G401 (cell line): ENCODE measurements at regions not wholly inside any gene's neighbourhood (a gene's known extent, or its start where the extent isn't known, plus 50 kb on each side); places are given as distances from the start of the nearest gene placed in this dataset.

Source experiments
- DNase-seq: peaks from one replicate; pipeline ENCODE4 v3.0.0-alpha.2; 2015; ENCODE audit warnings: low spot score
- in situ Hi-C: cut with HindIII; loops from 2 replicates; pipeline ENCODE4 v1.10.0; 2016; ENCODE audit warnings: low sequenced_read_pairs, mixed read lengths

GRCh38 chr5:155366096-155366495 lies 352.5 kb downstream of the KIF4B start:
- in situ Hi-C loops = no loop called here
- no peak for DNase-seq

- DNase-seq = no peak
- in situ Hi-C loops = no loop called here
Observed at GRCh38 chr5:155367841-155368240, 354.3 kb downstream of the KIF4B start.

DNA sequence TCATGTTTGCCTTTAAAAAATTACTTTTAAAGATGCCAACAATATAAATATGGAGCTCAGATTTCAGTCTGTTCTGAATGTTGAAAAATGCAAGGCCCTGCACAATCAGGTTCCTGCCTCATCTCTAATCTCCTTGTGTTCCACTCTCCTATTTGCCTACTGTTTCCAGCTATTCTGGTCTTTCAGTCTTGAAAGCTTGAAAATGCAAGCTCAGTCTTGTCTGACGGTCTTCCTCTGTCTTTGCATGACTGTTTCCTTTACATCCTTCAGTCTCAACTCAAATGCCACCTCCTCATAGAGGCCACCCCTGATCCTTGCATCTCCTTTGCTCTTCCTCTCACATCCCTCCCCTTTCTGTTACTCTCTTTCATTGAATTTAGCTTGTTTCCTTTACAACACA lies 354.9 kb downstream of the KIF4B start:
- no peak for DNase-seq
- in situ Hi-C loops = no loop called here

DNA sequence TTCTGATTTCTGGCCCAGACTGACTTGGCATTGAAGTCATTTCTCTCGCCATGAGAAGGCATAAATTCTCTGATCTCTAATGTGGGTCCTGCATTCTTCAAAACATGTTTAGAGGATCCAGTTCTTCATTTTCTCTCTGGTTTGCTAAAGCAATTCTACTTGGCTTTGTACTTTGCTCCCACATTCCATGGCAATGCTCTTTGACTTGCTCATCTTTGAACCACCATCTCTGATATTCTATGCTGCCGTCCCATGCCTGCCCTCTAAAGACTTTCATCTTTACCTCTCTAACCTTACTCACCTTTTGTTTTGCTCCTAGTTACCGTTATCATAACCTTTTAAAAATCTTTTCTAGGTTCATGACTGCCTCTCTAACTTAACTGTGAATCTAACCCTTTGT lies 366.9 kb downstream of the KIF4B start:
- no peak for DNase-seq
- in situ Hi-C loops = no loop called here

DNA sequence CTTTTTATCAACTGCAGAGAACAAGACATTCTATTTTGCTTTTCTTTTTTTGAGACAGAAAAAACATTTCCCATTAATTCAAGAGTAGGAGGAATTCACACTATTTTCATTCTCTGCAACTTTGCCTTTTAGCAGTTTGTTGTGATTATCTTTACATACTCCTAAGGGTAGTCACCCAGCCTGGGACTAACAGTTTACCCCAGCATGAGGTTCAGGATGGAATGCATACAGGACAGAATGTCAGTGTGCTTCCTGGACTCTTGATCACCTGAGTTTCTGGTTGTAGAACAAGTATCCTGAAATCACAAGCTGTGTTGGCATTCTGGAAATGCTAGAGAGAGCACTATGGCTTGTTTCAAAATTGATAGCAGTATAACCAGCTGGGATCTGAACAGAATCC lies 368.1 kb downstream of the KIF4B start:
- DNase-seq = no peak
- in situ Hi-C loops = no loop called here

- in situ Hi-C loops = no loop called here
Observed at GRCh38 chr5:155389498-155389897, 375.9 kb downstream of the KIF4B start.

GRCh38 chr5:155394727-155395126 lies 381.2 kb downstream of the KIF4B start:
- DNase-seq = no peak
- in situ Hi-C loops = no loop called here

More at GRCh38 chr5:155389498-155389897, 375.9 kb downstream of the KIF4B start:
- no peak for DNase-seq

DNA sequence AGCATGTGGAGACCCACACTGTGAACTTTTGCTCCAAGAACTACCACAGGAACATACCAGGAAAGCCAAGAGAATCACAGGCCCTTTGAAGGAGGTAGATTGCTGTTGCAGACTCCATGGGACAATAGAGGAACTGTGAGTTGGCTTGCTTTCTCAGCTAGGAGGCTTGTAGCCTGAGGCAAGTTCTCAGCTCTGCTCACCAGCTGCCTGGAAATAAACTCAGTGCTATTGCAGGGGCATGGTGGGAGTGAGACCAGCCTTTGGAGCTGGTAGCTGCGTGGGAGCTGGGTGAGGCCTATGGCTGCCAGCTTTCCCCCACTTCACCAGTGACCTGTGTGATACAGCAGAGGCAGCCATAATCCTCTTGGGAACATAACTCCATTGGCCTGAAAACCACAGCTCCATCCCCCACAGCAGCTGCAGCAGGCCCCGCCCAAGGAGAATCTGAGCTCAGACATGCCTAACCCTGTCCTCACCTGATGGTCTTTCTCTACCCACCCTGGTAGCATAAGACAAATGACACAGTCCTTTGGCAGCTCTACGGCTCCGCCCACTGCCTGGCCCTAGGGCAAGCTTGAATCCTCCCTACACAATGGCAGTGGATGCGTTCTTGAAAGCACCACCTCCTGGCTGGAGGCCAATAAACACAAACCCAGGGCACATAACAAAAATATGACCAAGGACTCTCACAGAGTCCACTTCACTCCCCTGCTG lies 389.5 kb downstream of the KIF4B start:
- no peak for DNase-seq
- in situ Hi-C loops = no loop called here

- in situ Hi-C loops = no loop called here
- no peak for DNase-seq
Observed at GRCh38 chr5:155406815-155407214, 393.3 kb downstream of the KIF4B start.

- in situ Hi-C loops = no loop called here
- DNase-seq = no peak
Observed at GRCh38 chr5:155408465-155408864, 394.9 kb downstream of the KIF4B start.

DNA sequence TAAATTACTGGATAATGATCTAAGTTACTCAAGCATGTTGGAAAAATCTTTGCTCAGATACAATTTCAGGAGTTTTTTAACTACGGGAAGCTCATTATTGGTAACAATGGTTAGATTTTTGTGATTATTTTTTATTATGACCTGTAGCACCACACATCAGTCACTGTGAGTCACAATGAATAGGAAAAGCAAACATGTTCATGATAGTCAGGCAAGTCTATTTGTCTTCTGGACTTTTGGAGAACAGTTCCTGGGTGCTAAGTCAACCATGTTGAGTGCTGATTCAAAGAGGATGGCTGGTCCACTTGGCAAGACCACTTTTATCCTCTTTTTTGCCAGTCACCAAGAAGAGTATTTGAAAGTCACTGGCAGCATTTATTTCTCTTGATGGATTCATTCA lies 403.2 kb downstream of the KIF4B start:
- DNase-seq = no peak
- in situ Hi-C loops = no loop called here

DNA sequence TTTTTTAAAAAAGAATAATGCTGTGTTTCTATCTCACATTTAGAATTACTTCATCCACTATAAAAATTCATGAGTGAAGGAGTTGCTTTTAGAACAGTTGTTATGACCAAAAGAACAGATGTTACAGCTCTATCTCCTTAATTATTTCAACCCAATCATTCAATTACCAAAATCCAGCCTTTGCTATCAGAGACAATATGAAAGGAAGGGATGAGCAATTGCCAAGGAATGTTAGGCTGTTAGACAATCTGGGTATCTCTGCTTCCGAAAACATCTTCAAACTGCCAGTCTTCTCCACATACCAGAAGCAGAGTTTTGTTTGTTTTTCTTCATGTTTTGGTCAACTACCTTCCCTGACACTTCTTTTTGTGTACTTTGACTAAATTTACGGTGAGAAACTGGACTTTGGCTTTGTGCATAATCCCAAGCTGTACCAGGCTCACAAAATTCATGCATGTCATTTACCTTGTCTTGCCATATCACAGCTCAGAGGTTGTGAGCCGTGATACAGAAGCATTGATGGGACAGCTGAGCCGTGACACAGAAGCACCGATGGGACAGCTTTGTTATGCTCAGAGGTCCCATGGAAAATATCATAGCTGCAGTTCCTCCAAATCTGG lies 405.5 kb downstream of the KIF4B start:
- no peak for DNase-seq
- in situ Hi-C loops = no loop called here

DNA sequence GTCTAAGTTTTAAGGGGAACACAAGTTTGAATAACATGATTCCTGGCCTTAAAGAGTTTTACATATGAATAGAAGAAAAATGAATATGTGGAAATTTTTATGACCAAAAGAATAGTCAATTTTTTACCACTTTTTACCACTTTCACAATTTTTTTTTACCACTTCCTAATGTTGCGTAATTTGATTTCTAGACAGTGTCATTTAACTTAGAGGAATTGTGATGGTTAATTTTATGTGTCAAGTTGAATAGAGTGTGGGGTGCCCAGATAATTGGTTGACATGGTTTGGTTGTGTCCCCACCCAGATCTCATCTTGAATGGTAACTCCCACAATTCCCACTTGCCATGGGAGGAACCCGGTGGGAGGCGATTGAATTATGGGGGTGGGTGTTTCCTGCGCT lies 416.6 kb downstream of the KIF4B start:
- in situ Hi-C loops = no loop called here
- no peak for DNase-seq

GRCh38 chr5:155434267-155434666 lies 420.7 kb downstream of the KIF4B start:
- DNase-seq = no peak
- in situ Hi-C loops = no loop called here

DNA sequence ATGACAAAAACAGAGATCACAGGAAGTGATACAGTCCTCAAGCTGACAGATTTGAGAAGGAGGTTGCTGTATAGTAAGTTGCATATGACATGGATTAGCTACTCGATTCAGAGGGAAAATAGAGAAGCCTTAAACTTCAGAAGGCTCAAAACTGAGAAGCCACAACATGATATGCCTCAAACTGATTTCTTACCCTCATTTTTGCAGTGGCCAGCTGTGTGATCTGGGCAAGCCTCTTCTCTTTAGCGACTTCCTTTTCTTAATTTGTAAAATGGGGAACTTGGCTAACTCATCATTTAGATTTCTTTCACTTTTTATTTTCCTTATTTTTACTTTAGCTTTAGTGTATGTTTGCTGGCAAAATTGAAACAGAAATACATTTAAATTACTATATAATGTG lies 421.1 kb downstream of the KIF4B start:
- in situ Hi-C loops = no loop called here
- DNase-seq = no peak

- in situ Hi-C loops = no loop called here
Observed at GRCh38 chr5:155441849-155442248, 428.3 kb downstream of the KIF4B start.

GRCh38 chr5:155451106-155451505 lies 437.6 kb downstream of the KIF4B start:
- in situ Hi-C loops = no loop called here
- no peak for DNase-seq

More at GRCh38 chr5:155441849-155442248, 428.3 kb downstream of the KIF4B start:
- DNase-seq = no peak

DNA sequence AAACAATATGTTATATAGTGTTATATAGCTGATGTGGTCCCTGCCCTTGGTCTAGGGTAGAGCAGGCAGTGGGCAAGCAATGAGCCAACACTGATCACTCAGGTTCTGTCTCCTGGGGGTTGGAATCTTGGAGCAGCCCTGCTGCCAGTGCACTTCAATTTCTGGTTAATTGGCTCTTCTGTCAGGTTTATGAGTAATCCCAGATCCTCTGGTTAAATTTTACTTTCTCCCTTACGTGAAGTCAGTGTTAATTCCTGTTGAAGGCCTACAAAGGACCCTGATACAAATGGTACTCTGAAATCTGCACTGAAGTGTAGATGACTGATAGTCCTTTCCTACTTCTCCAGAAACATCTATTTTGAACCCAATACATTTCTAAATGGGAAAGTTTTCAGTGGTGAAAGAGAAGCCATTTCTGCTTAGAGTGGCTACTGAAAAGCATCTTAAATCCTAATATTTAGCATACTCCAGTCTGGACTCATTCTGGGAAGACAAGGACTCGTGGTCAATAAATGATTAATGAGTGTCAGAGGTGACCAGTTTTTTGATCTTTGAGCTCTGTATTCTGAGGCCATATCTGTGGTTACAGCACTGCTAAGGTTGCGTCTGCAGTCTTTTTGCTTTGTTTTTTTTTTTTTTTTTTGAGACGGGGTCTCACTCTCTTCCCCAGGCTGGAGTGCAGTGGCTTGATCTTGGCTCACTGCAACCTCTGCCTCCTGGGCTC lies 442.4 kb downstream of the KIF4B start:
- in situ Hi-C loops = no loop called here
- no peak for DNase-seq

- in situ Hi-C loops = no loop called here
- no peak for DNase-seq
Observed at GRCh38 chr5:155459889-155460500, 446.4 kb downstream of the KIF4B start.

DNA sequence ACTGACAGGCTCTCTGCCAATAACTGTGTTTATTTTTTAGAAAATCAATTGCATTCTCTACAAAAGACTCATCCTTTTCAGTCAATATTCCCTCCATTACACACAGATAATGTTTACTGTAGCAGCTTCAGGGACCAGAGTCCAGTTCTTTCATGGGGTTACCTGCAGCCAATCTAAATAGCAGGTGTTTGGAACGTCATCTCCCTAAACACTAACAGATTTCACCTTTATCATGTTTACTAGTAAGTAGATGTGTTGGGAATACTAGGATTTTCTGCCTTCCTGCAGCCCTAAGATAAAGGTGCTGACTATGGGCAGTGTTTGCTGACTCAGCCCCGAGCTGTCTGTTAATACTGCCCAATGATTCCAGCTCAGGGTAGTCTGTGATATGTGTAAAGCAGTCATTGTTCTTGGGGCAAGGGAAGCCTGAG lies 447.0 kb downstream of the KIF4B start:
- in situ Hi-C loops = no loop called here
- DNase-seq = no peak
